ENCODE measurements at regions not wholly inside any gene's neighbourhood (a gene's known extent, or its start where the extent isn't known, plus 50 kb on each side); places are given as distances from the start of the nearest gene placed in this dataset.

DNA sequence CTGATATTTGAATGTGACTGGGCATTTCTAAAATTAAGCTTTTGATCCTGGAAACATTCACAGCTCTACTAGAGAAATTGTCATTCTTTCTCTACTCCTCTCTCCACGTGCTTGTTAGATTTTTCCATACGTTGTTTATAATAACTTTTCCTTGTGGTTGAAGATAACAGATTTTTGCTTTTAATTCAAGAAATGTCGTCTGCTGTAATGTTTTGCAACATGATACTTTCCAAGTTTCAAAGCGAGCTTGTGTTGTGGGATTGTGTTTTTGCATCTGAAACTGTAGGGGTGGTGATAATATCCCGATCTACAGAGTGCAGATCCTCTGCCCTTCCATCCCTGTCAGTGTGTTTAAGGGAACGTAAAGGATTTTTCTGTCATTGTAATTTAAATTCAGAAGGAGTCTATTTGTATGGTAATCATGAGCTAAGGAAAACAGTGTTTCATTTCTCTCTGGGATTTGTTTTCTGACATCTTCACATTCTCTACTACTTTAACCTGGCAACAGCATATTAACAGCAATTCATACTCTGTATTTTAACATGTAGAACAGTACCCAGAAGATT lies 321.4 kb downstream of the FAT3 start (continued):
- TF ChIP-seq, protein P1, sequence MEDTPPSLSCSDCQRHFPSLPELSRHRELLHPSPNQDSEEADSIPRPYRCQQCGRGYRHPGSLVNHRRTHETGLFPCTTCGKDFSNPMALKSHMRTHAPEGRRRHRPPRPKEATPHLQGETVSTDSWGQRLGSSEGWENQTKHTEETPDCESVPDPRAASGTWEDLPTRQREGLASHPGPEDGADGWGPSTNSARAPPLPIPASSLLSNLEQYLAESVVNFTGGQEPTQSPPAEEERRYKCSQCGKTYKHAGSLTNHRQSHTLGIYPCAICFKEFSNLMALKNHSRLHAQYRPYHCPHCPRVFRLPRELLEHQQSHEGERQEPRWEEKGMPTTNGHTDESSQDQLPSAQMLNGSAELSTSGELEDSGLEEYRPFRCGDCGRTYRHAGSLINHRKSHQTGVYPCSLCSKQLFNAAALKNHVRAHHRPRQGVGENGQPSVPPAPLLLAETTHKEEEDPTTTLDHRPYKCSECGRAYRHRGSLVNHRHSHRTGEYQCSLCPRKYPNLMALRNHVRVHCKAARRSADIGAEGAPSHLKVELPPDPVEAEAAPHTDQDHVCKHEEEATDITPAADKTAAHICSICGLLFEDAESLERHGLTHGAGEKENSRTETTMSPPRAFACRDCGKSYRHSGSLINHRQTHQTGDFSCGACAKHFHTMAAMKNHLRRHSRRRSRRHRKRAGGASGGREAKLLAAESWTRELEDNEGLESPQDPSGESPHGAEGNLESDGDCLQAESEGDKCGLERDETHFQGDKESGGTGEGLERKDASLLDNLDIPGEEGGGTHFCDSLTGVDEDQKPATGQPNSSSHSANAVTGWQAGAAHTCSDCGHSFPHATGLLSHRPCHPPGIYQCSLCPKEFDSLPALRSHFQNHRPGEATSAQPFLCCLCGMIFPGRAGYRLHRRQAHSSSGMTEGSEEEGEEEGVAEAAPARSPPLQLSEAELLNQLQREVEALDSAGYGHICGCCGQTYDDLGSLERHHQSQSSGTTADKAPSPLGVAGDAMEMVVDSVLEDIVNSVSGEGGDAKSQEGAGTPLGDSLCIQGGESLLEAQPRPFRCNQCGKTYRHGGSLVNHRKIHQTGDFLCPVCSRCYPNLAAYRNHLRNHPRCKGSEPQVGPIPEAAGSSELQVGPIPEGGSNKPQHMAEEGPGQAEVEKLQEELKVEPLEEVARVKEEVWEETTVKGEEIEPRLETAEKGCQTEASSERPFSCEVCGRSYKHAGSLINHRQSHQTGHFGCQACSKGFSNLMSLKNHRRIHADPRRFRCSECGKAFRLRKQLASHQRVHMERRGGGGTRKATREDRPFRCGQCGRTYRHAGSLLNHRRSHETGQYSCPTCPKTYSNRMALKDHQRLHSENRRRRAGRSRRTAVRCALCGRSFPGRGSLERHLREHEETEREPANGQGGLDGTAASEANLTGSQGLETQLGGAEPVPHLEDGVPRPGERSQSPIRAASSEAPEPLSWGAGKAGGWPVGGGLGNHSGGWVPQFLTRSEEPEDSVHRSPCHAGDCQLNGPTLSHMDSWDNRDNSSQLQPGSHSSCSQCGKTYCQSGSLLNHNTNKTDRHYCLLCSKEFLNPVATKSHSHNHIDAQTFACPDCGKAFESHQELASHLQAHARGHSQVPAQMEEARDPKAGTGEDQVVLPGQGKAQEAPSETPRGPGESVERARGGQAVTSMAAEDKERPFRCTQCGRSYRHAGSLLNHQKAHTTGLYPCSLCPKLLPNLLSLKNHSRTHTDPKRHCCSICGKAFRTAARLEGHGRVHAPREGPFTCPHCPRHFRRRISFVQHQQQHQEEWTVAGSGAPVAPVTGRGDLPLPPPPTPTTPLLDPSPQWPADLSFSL (CRISPR knock-in tag; IDR thresholded peaks at IDR 0.05): no peak
- TF ChIP-seq, protein P2, sequence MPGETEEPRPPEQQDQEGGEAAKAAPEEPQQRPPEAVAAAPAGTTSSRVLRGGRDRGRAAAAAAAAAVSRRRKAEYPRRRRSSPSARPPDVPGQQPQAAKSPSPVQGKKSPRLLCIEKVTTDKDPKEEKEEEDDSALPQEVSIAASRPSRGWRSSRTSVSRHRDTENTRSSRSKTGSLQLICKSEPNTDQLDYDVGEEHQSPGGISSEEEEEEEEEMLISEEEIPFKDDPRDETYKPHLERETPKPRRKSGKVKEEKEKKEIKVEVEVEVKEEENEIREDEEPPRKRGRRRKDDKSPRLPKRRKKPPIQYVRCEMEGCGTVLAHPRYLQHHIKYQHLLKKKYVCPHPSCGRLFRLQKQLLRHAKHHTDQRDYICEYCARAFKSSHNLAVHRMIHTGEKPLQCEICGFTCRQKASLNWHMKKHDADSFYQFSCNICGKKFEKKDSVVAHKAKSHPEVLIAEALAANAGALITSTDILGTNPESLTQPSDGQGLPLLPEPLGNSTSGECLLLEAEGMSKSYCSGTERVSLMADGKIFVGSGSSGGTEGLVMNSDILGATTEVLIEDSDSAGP (CRISPR knock-in tag; IDR thresholded peaks at IDR 0.05; ENCODE audit: borderline replicate concordance): no peak

DNA sequence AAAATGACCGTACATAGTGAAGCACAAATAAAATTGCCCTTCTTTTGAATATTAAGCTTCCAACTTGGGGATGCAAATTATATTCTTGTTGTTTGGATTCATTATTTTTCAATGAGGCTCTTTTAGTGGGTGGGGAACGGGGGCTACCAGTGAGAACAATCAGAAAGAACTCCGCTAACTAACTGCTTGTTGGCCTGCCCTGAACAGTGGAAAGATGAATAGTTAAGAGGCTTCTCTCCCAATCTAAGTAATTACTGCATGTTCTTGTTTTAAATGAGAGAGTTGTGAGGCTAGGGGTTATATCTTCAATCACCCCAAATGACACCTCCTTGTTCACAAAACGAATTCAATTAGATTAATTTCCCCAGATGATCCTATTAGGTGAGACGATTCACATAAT lies 322.0 kb downstream of the FAT3 start:
- no peaks in the 10 kb centered on the region for H3K27me3 ChIP-seq (ENCODE audit: control insufficient read depth in 1 of 2, insufficient read depth in 2 of 2, low read length in 2 of 2)
- BruUV-seq (replicated peaks): no TSS peak
- DNase-seq (ENCODE audit: low spot score) (no peak), ATAC-seq (no peak), FAIRE-seq (no peak)
- no peak overlapping the region for H3K27ac ChIP-seq (ENCODE audit: extremely low read length, insufficient read depth, low read length)
- no peak overlapping the region for H2AFZ ChIP-seq (ENCODE audit: low read length)
- intact Hi-C loops (cut with micrococcal nuclease; ENCODE audit: unreplicated experiment) (no loop called here), in situ Hi-C loops (cut with HindIII; ENCODE audit: extremely low pct_ligation_motif_present, low pct_unique_long_range_greater_than_20kb) (no loop called here)
- H3K79me2 ChIP-seq (ENCODE audit: insufficient read depth, low read length): no peaks in the 10 kb centered on the region
- CTCF ChIA-PET (ENCODE audit: low intra/inter-chr PET ratio, low total read pairs): no interaction called here
- no peaks in the 10 kb centered on the region for H4K20me1 ChIP-seq (ENCODE audit: insufficient read depth, low read length)
- 15% methylated on average over 5 of the region's 5 CpGs for WGBS (ENCODE audit: low lambda C conversion rate)
- no peaks in the 10 kb centered on the region for H3K36me3 ChIP-seq (replicated peaks in 1 of 2; ENCODE audit: control insufficient read depth in 1 of 2, insufficient read depth in 2 of 2, low read length in 2 of 2)
- H3K4me1 ChIP-seq (ENCODE audit: insufficient read depth, low read length): no peaks in the 10 kb centered on the region
- POLR2A ChIA-PET: no interaction called here
- H3K4me2 ChIP-seq (ENCODE audit: low read depth, low read length): no peak overlapping the region
- no peak overlapping the region for H3K4me3 ChIP-seq (replicated peaks in 1 of 3; ENCODE audit: insufficient read depth in 1 of 3, low read depth in 2 of 3, low read length in 3 of 3)
- H3K9ac ChIP-seq (ENCODE audit: insufficient read depth, low read depth, low read length): no peak overlapping the region
- no peaks in the 10 kb centered on the region for H3K9me3 ChIP-seq (ENCODE audit: low read length)
- TF ChIP-seq ZNF766 (CRISPR knock-in tag; IDR thresholded peaks at IDR 0.05; ENCODE audit: borderline replicate concordance) (no peak), ZNF331 (CRISPR knock-in tag; IDR thresholded peaks at IDR 0.05) (no peak), ZNF788 (CRISPR knock-in tag; IDR thresholded peaks at IDR 0.05; ENCODE audit: borderline replicate concordance) (no peak), CENPX (CRISPR knock-in tag; IDR thresholded peaks at IDR 0.05) (no peak), TCF12 (IDR thresholded peaks at IDR 0.05) (no peak), TCF12 (CRISPR knock-in tag; IDR thresholded peaks at IDR 0.05) (no peak), ZSCAN12 (CRISPR knock-in tag; IDR thresholded peaks at IDR 0.05) (no peak), FOXJ3 (CRISPR knock-in tag; IDR thresholded peaks at IDR 0.05; ENCODE audit: borderline replicate concordance) (no peak), ZFY (CRISPR knock-in tag; IDR thresholded peaks at IDR 0.05) (no peak)
- TF ChIP-seq, protein P3, sequence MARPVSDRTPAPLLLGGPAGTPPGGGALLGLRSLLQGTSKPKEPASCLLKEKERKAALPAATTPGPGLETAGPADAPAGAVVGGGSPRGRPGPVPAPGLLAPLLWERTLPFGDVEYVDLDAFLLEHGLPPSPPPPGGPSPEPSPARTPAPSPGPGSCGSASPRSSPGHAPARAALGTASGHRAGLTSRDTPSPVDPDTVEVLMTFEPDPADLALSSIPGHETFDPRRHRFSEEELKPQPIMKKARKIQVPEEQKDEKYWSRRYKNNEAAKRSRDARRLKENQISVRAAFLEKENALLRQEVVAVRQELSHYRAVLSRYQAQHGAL (CRISPR knock-in tag; IDR thresholded peaks at IDR 0.05; ENCODE audit: not compliant biosample characterization): no peak
